GM21390 (cell line): ENCODE measurements at regions not wholly inside any gene's neighbourhood (a gene's known extent, or its start where the extent isn't known, plus 50 kb on each side); places are given as distances from the start of the nearest gene placed in this dataset.
"Not testable (repeated sequence)": the region's sequence is repeated elsewhere in the genome, so short reads cannot be mapped to it uniquely, and the experiment has no call there.

ENCODE experiments used
- ATAC-seq: cut with Tn5 transposase; IDR thresholded peaks from one replicate; pipeline ENCODE4 v1.9.1; 2021; ENCODE audit not compliant: unreplicated experiment

- no peak for ATAC-seq
Measured at GRCh38 chr11:81990659-81991443, 742.8 kb downstream of the FAM181B start.

- ATAC-seq: no peak
Measured at GRCh38 chr11:81989093-81989492, 744.6 kb downstream of the FAM181B start.

GRCh38 chr11:81987829-81988472 lies 745.7 kb downstream of the FAM181B start:
- ATAC-seq: peak; percentile 65

GRCh38 chr11:81986556-81987161 lies 747.0 kb downstream of the FAM181B start:
- no peak for ATAC-seq

GRCh38 chr11:81979448-81979847 lies 754.2 kb downstream of the FAM181B start:
- no peak for ATAC-seq

- ATAC-seq: no peak
Measured at GRCh38 chr11:81975261-81975900, 758.3 kb downstream of the FAM181B start.

- ATAC-seq: no peak
Measured at GRCh38 chr11:81970886-81971285, 762.8 kb downstream of the FAM181B start.

GRCh38 chr11:81967242-81967641 lies 766.4 kb downstream of the FAM181B start:
- ATAC-seq: no peak

- no peak for ATAC-seq
Measured at GRCh38 chr11:81966340-81966739, 767.3 kb downstream of the FAM181B start.

GRCh38 chr11:81963018-81963417 lies 770.6 kb downstream of the FAM181B start:
- no peak for ATAC-seq

- ATAC-seq: no peak
Measured at GRCh38 chr11:81960443-81960842, 773.2 kb downstream of the FAM181B start.

- ATAC-seq: no peak
Measured at GRCh38 chr11:81959341-81959740, 774.3 kb downstream of the FAM181B start.

GRCh38 chr11:81954301-81954700 lies 779.4 kb downstream of the FAM181B start:
- not testable (repeated sequence) for ATAC-seq

- ATAC-seq: no peak
Measured at GRCh38 chr11:81946831-81947230, 786.8 kb downstream of the FAM181B start.

GRCh38 chr11:81942646-81943045 lies 791.0 kb downstream of the FAM181B start:
- no peak for ATAC-seq

GRCh38 chr11:81941998-81942397 lies 791.7 kb downstream of the FAM181B start:
- no peak for ATAC-seq

- ATAC-seq: no peak
Measured at GRCh38 chr11:81932303-81932702, 801.4 kb downstream of the FAM181B start.

- no peak for ATAC-seq
Measured at GRCh38 chr11:81920205-81920604, 813.5 kb downstream of the FAM181B start.

- ATAC-seq: no peak
Measured at GRCh38 chr11:81916451-81916850, 817.2 kb downstream of the FAM181B start.

- no peak for ATAC-seq
Measured at GRCh38 chr11:81915045-81915444, 818.6 kb downstream of the FAM181B start.

GRCh38 chr11:81913793-81914192 lies 819.9 kb downstream of the FAM181B start:
- ATAC-seq: no peak

- ATAC-seq: no peak
Measured at GRCh38 chr11:81907996-81908395, 825.7 kb downstream of the FAM181B start.
